ENCODE measurements at regions not wholly inside any gene's neighbourhood (a gene's known extent, or its start where the extent isn't known, plus 50 kb on each side); places are given as distances from the start of the nearest gene placed in this dataset.
A peak's percentile ranks its signal among the peaks of the same experiment; 100 is the strongest.

GRCh38 chr13:105572401-105572800 is 963.1 kb downstream of the EFNB2 start:
- DNase-seq = no peak

GRCh38 chr13:105569816-105570215 is 965.6 kb downstream of the EFNB2 start:
- no peak for DNase-seq

- no peak for DNase-seq
These were observed 967.4 kb downstream of the EFNB2 start for GRCh38 chr13:105567951-105568525.

DNA sequence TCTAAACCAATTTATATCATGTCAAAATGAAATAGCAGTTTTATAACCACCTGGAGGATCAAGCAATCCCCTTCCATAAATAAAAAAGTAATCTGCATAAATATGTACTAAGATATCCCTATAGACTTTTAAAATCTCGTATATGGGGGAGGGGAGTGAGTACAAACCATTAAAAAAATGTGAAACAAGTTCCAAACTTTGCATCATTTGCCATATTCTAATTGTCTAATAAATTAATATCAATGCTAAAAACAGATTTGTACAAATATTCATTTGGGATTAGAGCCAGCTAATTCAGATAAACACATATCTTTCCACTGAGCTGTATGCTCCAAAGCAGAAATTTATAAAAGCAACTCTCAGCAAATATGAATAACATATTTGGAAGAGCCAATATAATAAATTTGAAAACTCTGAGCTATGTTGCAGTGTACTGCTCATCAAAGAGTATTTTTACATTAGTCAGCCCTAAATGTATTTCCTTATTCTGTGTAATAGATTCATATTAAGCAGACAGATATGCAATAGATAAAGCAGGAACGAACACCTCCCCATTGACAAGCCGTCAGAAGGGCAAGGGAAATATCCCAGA is 970.2 kb downstream of the EFNB2 start:
- no peak for DNase-seq

DNA sequence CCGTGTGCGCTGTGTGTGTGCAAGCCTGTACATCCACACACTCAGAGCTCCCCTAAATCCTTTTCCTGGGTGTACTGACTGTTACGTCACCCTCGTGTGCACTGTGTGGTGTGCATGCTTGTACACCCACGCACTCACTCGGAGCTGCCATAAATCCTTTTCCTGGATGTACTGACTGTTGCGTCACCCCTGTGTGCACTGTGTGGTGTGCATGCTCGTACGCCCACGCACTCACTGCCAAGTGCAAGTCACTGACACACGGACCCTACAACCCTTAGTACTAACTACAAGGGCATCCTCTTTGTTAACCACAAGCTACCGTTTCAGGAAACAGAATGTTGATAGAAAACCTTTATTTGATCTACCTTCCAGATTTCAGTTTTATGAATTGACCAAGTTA is 983.4 kb downstream of the EFNB2 start:
- no peak for DNase-seq

GRCh38 chr13:105547851-105548250 is 987.6 kb downstream of the EFNB2 start:
- DNase-seq = no peak

DNA sequence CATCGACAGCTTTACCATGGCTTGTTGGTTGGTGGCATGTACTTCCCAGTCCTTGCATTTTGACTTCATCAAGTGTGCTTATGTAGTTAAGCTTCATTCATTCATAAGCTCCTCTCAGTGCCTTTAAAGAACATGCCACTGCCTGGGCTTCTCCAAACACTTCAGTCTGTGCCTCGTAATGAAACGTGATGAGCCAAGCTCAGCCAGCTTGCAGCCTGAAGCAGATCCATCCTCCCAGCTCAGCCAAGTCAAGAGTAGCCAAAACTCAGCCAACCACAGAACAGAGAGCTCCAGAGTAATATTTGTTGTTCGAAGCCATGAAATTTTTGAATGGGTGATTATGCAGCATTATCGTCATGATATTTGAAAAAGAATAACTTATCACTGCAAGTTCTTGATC is 989.7 kb downstream of the EFNB2 start:
- DNase-seq = peak; percentile 8 to 10

DNA sequence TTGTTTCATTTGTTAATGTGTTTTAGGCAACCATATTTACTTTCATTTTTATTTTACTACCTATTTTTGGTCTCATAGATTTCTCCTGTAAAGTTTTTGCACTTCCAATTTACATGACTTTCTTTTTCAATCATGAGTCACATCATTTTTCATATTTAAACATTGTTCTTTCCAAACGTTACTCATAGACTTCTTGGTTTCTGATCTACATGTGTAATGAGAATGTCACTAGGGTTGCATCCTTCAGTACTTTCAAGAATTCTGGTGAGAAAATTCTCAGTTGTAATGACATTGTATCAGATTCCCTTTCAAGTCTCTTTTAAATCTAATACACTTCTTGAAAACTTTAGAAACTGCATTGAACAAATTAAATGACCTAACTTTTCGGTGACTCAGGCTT is 991.7 kb downstream of the EFNB2 start:
- no peak for DNase-seq

GRCh38 chr13:105541565-105541964 is 993.9 kb downstream of the EFNB2 start:
- DNase-seq = no peak

GRCh38 chr13:105538346-105538745 is 997.1 kb downstream of the EFNB2 start:
- no peak for DNase-seq

- DNase-seq = no peak
These were observed 998.3 kb downstream of the EFNB2 start for GRCh38 chr13:105537113-105537512.

- no peak for DNase-seq
These were observed 1005.0 kb downstream of the EFNB2 start for GRCh38 chr13:105530468-105530867.

GRCh38 chr13:105527127-105527526 is 1008.3 kb downstream of the EFNB2 start:
- DNase-seq = no peak

- DNase-seq = no peak
These were observed 1015.7 kb downstream of the EFNB2 start for GRCh38 chr13:105519771-105520170.

DNA sequence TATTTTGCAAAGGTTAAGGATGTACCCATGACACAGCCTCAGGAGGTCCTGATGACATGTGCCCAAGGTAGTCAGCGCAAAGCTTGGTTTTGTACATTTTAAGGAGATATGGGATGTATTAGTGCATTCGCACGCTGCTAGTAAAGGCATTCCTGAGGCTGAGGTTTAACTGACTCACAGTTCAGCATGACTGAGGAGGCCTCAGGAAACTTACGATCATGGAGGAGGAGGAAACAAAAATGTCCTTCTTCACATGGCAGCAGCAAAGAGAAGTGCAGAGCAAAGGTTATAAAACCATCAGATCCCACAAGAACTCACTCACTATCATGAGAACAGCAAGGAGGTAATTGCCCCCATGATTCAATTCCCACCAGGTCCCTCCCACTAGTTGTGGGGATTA is 1017.4 kb downstream of the EFNB2 start:
- DNase-seq = no peak

GRCh38 chr13:105514401-105514800 is 1021.1 kb downstream of the EFNB2 start:
- DNase-seq = no peak

- DNase-seq = no peak
These were observed 1022.0 kb downstream of the EFNB2 start for GRCh38 chr13:105513448-105513847.

- DNase-seq = no peak
These were observed 1025.3 kb downstream of the EFNB2 start for GRCh38 chr13:105509981-105510762.

DNA sequence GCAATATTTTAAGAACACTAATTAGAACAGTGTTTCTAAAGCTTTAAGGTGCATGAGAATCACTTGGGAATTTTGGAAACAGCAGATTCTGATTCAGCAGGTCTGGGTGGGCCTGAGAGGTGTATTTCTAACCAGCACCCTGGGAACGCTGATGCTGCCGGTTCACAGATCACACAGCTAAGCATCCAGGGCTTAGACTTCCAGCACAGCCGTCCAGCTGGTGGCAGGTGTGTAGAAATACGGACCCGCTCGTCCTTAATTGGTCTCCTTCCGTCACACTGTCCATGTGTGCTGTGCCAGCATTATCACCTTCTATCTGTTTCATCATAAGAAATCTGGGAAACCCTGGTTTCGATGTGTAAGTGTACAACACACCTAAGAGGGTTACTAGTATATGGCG is 1029.0 kb downstream of the EFNB2 start:
- no peak for DNase-seq

GRCh38 chr13:105502193-105502592 is 1033.3 kb downstream of the EFNB2 start:
- no peak for DNase-seq

DNA sequence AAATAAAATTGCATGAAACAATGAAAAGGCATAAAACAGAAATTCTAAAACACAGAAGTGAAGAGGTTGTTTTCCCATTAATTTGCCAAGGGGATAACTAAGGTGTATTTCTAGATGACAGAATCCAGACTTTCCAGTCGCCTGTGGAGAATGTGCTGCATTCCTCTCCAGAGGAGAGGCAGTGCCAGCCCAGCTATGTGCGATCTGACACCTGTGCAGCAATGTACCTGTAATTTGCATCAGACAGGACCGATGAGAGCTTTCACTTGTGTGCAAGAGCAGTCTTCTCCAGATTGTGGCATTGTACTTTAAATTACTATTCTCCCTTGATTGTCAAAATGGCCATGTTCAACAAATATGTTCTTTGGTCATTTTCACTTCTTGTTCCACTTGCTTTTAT is 1037.9 kb downstream of the EFNB2 start:
- DNase-seq = no peak

- DNase-seq = no peak
These were observed 1043.2 kb downstream of the EFNB2 start for GRCh38 chr13:105492216-105492615.

GRCh38 chr13:105491345-105491744 is 1044.1 kb downstream of the EFNB2 start:
- DNase-seq = no peak

DNA sequence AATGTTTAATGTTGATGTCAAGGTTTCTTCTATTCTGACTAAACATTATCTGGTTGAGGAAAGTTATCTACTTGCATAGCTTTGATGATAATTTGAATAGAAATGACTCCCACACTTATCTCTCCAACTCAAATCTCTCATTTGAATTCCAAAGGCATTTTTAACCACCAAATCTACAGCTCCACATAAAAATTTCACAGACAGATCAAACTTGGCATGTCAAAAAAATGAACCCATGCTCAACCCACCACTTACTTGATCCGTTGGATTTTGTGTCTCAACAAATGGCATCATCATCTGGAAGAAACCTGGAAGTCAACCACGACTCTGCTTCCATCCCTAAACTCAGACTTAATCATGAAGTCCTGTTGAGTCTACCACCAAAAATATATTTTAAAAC is 1050.4 kb downstream of the EFNB2 start:
- no peak for DNase-seq
